ENCODE measurements at regions not wholly inside any gene's neighbourhood (a gene's known extent, or its start where the extent isn't known, plus 50 kb on each side); places are given as distances from the start of the nearest gene placed in this dataset.

DNA sequence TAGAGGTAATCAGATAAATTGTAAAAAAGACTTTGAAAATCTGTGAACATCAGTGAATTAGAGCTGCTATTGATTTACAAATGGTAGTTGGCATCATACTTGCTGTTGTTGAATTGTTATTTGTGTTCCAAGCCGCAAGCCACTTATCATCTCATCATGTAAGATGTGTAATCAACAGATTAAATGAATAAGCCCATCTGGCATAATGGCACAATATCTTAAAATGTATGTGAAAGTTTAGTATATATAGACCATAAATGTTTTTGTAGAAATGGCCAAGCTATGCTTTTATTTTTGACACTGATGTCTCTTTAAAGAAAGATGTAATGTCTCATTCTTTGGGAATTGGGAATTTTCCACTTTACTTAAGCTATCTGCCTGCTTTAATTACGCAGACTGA is 682.6 kb upstream of the GNPDA2 start:
- TF ChIP-seq RAD21 (IDR thresholded peaks at IDR 0.05) (no peak), FOXA1 (IDR thresholded peaks at IDR 0.05) (no peak), NR2F2 (IDR thresholded peaks at IDR 0.05) (no peak), JUND (IDR thresholded peaks at IDR 0.05) (no peak), RXRA (IDR thresholded peaks at IDR 0.05) (no peak), HNF4G (IDR thresholded peaks at IDR 0.05) (no peak), YY1 (IDR thresholded peaks at IDR 0.05) (no peak), EGR1 (IDR thresholded peaks at IDR 0.05; ENCODE audit: low read depth in 2 of 2) (no peak), TAF1 (conservative IDR thresholded peaks at IDR 0.05) (no peak), HNF4A (conservative IDR thresholded peaks at IDR 0.05) (no peak), MAX (IDR thresholded peaks at IDR 0.05) (no peak), FOXA2 (IDR thresholded peaks at IDR 0.05) (no peak), CTCF (IDR thresholded peaks at IDR 0.05; ENCODE audit: low read depth, low read length, missing input control) (no peak), SP1 (IDR thresholded peaks at IDR 0.05) (no peak), GABPA (IDR thresholded peaks at IDR 0.05 in 1 of 2, conservative IDR thresholded peaks at IDR 0.05 in 1 of 2) (no peak)
- TF ChIP-seq, protein P1, sequence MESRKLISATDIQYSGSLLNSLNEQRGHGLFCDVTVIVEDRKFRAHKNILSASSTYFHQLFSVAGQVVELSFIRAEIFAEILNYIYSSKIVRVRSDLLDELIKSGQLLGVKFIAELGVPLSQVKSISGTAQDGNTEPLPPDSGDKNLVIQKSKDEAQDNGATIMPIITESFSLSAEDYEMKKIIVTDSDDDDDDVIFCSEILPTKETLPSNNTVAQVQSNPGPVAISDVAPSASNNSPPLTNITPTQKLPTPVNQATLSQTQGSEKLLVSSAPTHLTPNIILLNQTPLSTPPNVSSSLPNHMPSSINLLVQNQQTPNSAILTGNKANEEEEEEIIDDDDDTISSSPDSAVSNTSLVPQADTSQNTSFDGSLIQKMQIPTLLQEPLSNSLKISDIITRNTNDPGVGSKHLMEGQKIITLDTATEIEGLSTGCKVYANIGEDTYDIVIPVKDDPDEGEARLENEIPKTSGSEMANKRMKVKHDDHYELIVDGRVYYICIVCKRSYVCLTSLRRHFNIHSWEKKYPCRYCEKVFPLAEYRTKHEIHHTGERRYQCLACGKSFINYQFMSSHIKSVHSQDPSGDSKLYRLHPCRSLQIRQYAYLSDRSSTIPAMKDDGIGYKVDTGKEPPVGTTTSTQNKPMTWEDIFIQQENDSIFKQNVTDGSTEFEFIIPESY (IDR thresholded peaks at IDR 0.05): no peak
- TF ChIP-seq, protein P2, sequence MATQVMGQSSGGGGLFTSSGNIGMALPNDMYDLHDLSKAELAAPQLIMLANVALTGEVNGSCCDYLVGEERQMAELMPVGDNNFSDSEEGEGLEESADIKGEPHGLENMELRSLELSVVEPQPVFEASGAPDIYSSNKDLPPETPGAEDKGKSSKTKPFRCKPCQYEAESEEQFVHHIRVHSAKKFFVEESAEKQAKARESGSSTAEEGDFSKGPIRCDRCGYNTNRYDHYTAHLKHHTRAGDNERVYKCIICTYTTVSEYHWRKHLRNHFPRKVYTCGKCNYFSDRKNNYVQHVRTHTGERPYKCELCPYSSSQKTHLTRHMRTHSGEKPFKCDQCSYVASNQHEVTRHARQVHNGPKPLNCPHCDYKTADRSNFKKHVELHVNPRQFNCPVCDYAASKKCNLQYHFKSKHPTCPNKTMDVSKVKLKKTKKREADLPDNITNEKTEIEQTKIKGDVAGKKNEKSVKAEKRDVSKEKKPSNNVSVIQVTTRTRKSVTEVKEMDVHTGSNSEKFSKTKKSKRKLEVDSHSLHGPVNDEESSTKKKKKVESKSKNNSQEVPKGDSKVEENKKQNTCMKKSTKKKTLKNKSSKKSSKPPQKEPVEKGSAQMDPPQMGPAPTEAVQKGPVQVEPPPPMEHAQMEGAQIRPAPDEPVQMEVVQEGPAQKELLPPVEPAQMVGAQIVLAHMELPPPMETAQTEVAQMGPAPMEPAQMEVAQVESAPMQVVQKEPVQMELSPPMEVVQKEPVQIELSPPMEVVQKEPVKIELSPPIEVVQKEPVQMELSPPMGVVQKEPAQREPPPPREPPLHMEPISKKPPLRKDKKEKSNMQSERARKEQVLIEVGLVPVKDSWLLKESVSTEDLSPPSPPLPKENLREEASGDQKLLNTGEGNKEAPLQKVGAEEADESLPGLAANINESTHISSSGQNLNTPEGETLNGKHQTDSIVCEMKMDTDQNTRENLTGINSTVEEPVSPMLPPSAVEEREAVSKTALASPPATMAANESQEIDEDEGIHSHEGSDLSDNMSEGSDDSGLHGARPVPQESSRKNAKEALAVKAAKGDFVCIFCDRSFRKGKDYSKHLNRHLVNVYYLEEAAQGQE (IDR thresholded peaks at IDR 0.05): no peak
- Histone ChIP-seq H3K4me1 (ENCODE audit: control insufficient read depth in 4 of 4, insufficient read depth in 4 of 4, low read length in 3 of 4) (no peaks in the 10 kb centered on the region), H3K27ac (ENCODE audit: low read depth in 1 of 2, low read length in 2 of 2) (no peak overlapping the region), H3K4me3 (ENCODE audit: low read depth in 1 of 3, low read length in 3 of 3) (no peak overlapping the region), H3K27me3 (ENCODE audit: control insufficient read depth in 4 of 4, insufficient read depth in 4 of 4, low read length in 3 of 4) (no peaks in the 10 kb centered on the region), H3K9me3 (ENCODE audit: control insufficient read depth in 4 of 4, low read length in 3 of 4) (peaks cover 0 to 3% (median 0%) of the 10 kb centered on the region in 4 donors), H3K36me3 (ENCODE audit: control insufficient read depth in 4 of 4, insufficient read depth in 3 of 4, low read depth in 1 of 4, low read length in 3 of 4) (no peaks in the 10 kb centered on the region), H3K9ac (ENCODE audit: low read depth in 1 of 2, low read length in 2 of 2) (no peak overlapping the region)
- 63% methylated on average over 2 of the region's 2 CpGs for WGBS
- no peak for DNase-seq (ENCODE audit: low spot score)

DNA sequence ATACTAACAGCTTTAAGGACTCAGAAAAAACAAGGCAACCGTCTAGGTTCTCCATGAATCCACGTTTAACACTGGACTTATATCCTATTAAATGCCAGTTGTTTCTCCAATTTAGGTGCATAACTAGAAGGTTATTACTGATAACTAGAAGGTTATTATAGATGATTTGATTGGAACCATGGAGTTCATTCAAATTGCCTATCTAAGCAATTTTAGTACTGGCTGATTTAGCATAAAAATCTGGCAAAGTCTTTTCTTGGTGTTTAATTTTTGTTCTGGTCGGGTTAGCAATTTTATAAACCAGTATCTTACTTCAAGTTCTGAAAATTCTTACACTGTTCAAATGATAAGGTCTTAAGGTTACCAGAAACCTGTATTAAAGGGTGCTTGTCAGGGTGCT is 672.8 kb upstream of the GNPDA2 start:
- WGBS: 28% methylated on average over 3 of the region's 3 CpGs
- Histone ChIP-seq H3K27me3 (ENCODE audit: control insufficient read depth in 4 of 4, insufficient read depth in 4 of 4, low read length in 3 of 4) (no peaks in the 10 kb centered on the region), H3K4me1 (ENCODE audit: control insufficient read depth in 4 of 4, insufficient read depth in 4 of 4, low read length in 3 of 4) (no peaks in the 10 kb centered on the region), H3K9me3 (ENCODE audit: control insufficient read depth in 4 of 4, low read length in 3 of 4) (peaks cover 0 to 2% (median 0%) of the 10 kb centered on the region in 4 donors), H3K9ac (ENCODE audit: low read depth in 1 of 2, low read length in 2 of 2) (no peak overlapping the region), H3K27ac (ENCODE audit: low read depth in 1 of 2, low read length in 2 of 2) (no peak overlapping the region), H3K36me3 (ENCODE audit: control insufficient read depth in 4 of 4, insufficient read depth in 3 of 4, low read depth in 1 of 4, low read length in 3 of 4) (no peaks in the 10 kb centered on the region), H3K4me3 (ENCODE audit: low read depth in 1 of 3, low read length in 3 of 3) (no peak overlapping the region)
- TF ChIP-seq MAX (IDR thresholded peaks at IDR 0.05) (no peak), CTCF (IDR thresholded peaks at IDR 0.05; ENCODE audit: low read depth, low read length, missing input control) (no peak), GABPA (IDR thresholded peaks at IDR 0.05 in 1 of 2, conservative IDR thresholded peaks at IDR 0.05 in 1 of 2) (no peak), NR2F2 (IDR thresholded peaks at IDR 0.05) (no peak), RXRA (IDR thresholded peaks at IDR 0.05) (no peak), YY1 (IDR thresholded peaks at IDR 0.05) (no peak), FOXA2 (IDR thresholded peaks at IDR 0.05) (no peak), HNF4G (IDR thresholded peaks at IDR 0.05) (no peak), RAD21 (IDR thresholded peaks at IDR 0.05) (no peak), SP1 (IDR thresholded peaks at IDR 0.05) (no peak)
- TF ChIP-seq, protein P2 (IDR thresholded peaks at IDR 0.05): no peak
- no peak for DNase-seq (ENCODE audit: low spot score)

Data from liver (tissue), 8 donors.